ENCODE measurements at regions not wholly inside any gene's neighbourhood (a gene's known extent, or its start where the extent isn't known, plus 50 kb on each side); places are given as distances from the start of the nearest gene placed in this dataset.

GRCh38 chr6:101290346-101290745 is 103.2 kb upstream of the GRIK2 start:
- TF ChIP-seq CTCF (tag by site-specific recombination; IDR thresholded peaks at IDR 0.05): no peak
- no peak for TF ChIP-seq ZSCAN5A (tag by site-specific recombination; IDR thresholded peaks at IDR 0.05)
- no peak for TF ChIP-seq ZNF169 (tag by site-specific recombination; IDR thresholded peaks at IDR 0.05)
- TF ChIP-seq ZNF837 (tag by site-specific recombination; IDR thresholded peaks at IDR 0.05): no peak
- TF ChIP-seq ZNF768 (tag by site-specific recombination; IDR thresholded peaks at IDR 0.05): no peak
- no peak for TF ChIP-seq PBX3 (CRISPR knock-in tag; IDR thresholded peaks at IDR 0.05)
- no peak for TF ChIP-seq ZNF416 (tag by site-specific recombination; IDR thresholded peaks at IDR 0.05)
- TF ChIP-seq ZNF692 (tag by site-specific recombination; IDR thresholded peaks at IDR 0.05): no peak
- TF ChIP-seq SCRT1 (tag by site-specific recombination; IDR thresholded peaks at IDR 0.05; ENCODE audit: borderline replicate concordance): no peak
- TF ChIP-seq KLF16 (tag by site-specific recombination; IDR thresholded peaks at IDR 0.05): no peak
- no peak for TF ChIP-seq ZBTB49 (tag by site-specific recombination; IDR thresholded peaks at IDR 0.05; ENCODE audit: low read depth)
- no peak for TF ChIP-seq ZBTB21 (tag by site-specific recombination; IDR thresholded peaks at IDR 0.05)
